ENCODE measurements at regions not wholly inside any gene's neighbourhood (a gene's known extent, or its start where the extent isn't known, plus 50 kb on each side); places are given as distances from the start of the nearest gene placed in this dataset.
A peak's percentile ranks its signal among the peaks of the same experiment; 100 is the strongest.

GRCh38 chr2:64338910-64339500, 115.0 kb upstream of the LGALSL start:
- DNase-seq (ENCODE audit: low read depth in 2 of 2): peak in 1 of 2 donors; percentile 8

GRCh38 chr2:64341461-64341860, 112.5 kb upstream of the LGALSL start:
- DNase-seq (ENCODE audit: low read depth in 2 of 2): no peak

- no peak for DNase-seq (ENCODE audit: low read depth in 2 of 2)
Observed at GRCh38 chr2:64342195-64343099, 111.5 kb upstream of the LGALSL start.

- no peak for DNase-seq (ENCODE audit: low read depth in 2 of 2)
Observed at GRCh38 chr2:64344999-64345576, 108.9 kb upstream of the LGALSL start.

GRCh38 chr2:64345998-64346397, 108.0 kb upstream of the LGALSL start:
- DNase-seq (ENCODE audit: low read depth in 2 of 2): no peak

- DNase-seq (ENCODE audit: low read depth in 2 of 2): no peak
Observed at GRCh38 chr2:64348386-64349130, 105.4 kb upstream of the LGALSL start.

- no peak for DNase-seq (ENCODE audit: low read depth in 2 of 2)
Observed at GRCh38 chr2:64349131-64349530, 104.8 kb upstream of the LGALSL start.

- no peak for DNase-seq (ENCODE audit: low read depth in 2 of 2)
Observed at GRCh38 chr2:64350996-64351395, 103.0 kb upstream of the LGALSL start.

- no peak for DNase-seq (ENCODE audit: low read depth in 2 of 2)
Observed at GRCh38 chr2:64352292-64352691, 101.7 kb upstream of the LGALSL start.

GRCh38 chr2:64354857-64355680, 98.9 kb upstream of the LGALSL start:
- no peak for DNase-seq (ENCODE audit: low read depth in 2 of 2)

- DNase-seq (ENCODE audit: low read depth in 2 of 2): no peak
Observed at GRCh38 chr2:64356906-64357305, 97.1 kb upstream of the LGALSL start.

- DNase-seq (ENCODE audit: low read depth in 2 of 2): no peak
Observed at GRCh38 chr2:64359171-64359891, 94.6 kb upstream of the LGALSL start.

GRCh38 chr2:64359892-64360657, 93.9 kb upstream of the LGALSL start:
- peak; percentile 26 to 44 for DNase-seq (ENCODE audit: low read depth in 2 of 2)

GRCh38 chr2:64361151-64361938, 92.6 kb upstream of the LGALSL start:
- DNase-seq (ENCODE audit: low read depth in 2 of 2): no peak

GRCh38 chr2:64362562-64363026, 91.4 kb upstream of the LGALSL start:
- no peak for DNase-seq (ENCODE audit: low read depth in 2 of 2)

- DNase-seq (ENCODE audit: low read depth in 2 of 2): no peak
Observed at GRCh38 chr2:64363140-64363539, 90.8 kb upstream of the LGALSL start.

GRCh38 chr2:64363848-64364247, 90.1 kb upstream of the LGALSL start:
- no peak for DNase-seq (ENCODE audit: low read depth in 2 of 2)

- DNase-seq (ENCODE audit: low read depth in 2 of 2): no peak
Observed at GRCh38 chr2:64367444-64368232, 86.3 kb upstream of the LGALSL start.

All from stimulated activated CD4-positive, alpha-beta T cell treated with anti-CD3 and anti-CD28 coated beads, Interleukin-1b, Interleukin-23, amount 100 ng/mL, for 4 hours (primary cell).